Transverse colon (tissue), 4 donors: ENCODE measurements at regions not wholly inside any gene's neighbourhood (a gene's known extent, or its start where the extent isn't known, plus 50 kb on each side); places are given as distances from the start of the nearest gene placed in this dataset.

Experiments used
- EP300 ChIP-seq: sonication (generic); formaldehyde crosslinking; IDR thresholded peaks from one replicate; pipeline ENCODE4 v1.6.1; 2017; ENCODE audit warnings: antibody characterized with exemption, low read depth
- POLR2A ChIP-seq: fragments of 450-650 bp; IDR thresholded peaks from one replicate; pipeline ENCODE4 v1.6.1; 2016; ENCODE audit warnings: antibody characterized with exemption, mild to moderate bottlenecking, moderate library complexity
- POLR2AphosphoS5 ChIP-seq, 3 donors: sonication (generic); formaldehyde crosslinking; IDR thresholded peaks; one replicate each; pipeline ENCODE4 v1.6.1; 2016; ENCODE audit warnings: antibody characterized with exemption in 3 of 3
- TF ChIP-seq, protein P1 (sequence below), 5 experiments: fragments of 200-600 bp in 3 of 5; fragments of 450-650 bp in 2 of 5; sonication (generic) in 3 of 5; IDR thresholded peaks; 1 replicate in 2 of 5; 2 replicates in 3 of 5; pipeline ENCODE4 v1.5.1; 2016 to 2017; ENCODE audit warnings: antibody characterized with exemption in 5 of 5, inconsistent platforms in 3 of 5, mild to moderate bottlenecking in 2 of 5, moderate library complexity in 1 of 5

DNA sequence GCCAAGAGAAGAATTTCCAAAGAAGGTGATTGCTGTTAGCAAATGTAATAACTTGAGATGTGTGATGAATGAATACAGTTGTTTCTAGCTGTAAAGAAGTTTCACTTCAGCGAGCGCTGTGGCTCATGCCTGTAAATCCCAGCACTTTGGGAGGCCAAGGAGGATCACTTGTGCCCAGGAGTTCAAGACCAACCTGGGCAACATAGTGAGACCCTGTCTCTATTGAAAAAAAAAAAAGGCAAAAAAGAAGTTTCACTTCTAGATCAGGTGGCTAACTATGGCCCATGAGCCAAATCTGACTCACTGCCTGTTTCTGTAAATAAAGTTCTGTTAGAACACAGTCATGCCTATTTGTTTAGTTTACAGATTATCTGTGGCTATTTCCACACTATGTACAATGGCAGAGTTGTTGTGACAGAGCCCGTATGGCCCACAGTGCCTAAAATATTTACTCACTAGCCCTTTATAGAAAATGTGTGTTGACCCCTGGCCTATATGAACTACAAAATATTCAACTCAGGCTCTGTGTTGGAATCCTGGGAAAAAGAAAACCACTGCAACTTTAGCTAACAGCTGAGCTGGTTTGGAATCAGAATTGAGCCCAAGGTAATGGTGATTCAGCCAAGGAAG lies 54.1 kb upstream of the PRPS1 start:
- no peak for TF ChIP-seq POLR2AphosphoS5 (IDR thresholded peaks at IDR 0.05)
- TF ChIP-seq, protein P1, sequence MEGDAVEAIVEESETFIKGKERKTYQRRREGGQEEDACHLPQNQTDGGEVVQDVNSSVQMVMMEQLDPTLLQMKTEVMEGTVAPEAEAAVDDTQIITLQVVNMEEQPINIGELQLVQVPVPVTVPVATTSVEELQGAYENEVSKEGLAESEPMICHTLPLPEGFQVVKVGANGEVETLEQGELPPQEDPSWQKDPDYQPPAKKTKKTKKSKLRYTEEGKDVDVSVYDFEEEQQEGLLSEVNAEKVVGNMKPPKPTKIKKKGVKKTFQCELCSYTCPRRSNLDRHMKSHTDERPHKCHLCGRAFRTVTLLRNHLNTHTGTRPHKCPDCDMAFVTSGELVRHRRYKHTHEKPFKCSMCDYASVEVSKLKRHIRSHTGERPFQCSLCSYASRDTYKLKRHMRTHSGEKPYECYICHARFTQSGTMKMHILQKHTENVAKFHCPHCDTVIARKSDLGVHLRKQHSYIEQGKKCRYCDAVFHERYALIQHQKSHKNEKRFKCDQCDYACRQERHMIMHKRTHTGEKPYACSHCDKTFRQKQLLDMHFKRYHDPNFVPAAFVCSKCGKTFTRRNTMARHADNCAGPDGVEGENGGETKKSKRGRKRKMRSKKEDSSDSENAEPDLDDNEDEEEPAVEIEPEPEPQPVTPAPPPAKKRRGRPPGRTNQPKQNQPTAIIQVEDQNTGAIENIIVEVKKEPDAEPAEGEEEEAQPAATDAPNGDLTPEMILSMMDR (IDR thresholded peaks at IDR 0.05), result no peak
- TF ChIP-seq POLR2A, result no peak
- TF ChIP-seq EP300, result no peak
